ENCODE measurements at regions not wholly inside any gene's neighbourhood (a gene's known extent, or its start where the extent isn't known, plus 50 kb on each side); places are given as distances from the start of the nearest gene placed in this dataset.

- no peaks in the 10 kb centered on the region for H3K27me3 Mint-ChIP-seq (ENCODE audit: insufficient read depth, unreplicated experiment)
- no TSS peak for BruUV-seq (replicated peaks)
- DNase-seq (ENCODE audit: unreplicated experiment): peak; percentile 45
- intact Hi-C loops (cut with micrococcal nuclease): no loop called here
- H3K36me3 Mint-ChIP-seq (ENCODE audit: insufficient read depth, unreplicated experiment): no peaks in the 10 kb centered on the region
- H3K4me3 Mint-ChIP-seq (ENCODE audit: unreplicated experiment): no peak overlapping the region
- no peaks in the 10 kb centered on the region for H3K9me3 Mint-ChIP-seq (ENCODE audit: unreplicated experiment)
- ChIA-PET POLR2A (interaction anchor here (0.6 to 1.4 kb wide), 4 partner anchors 43 to 148 kb away, joined by 3 to 5 read pairs (median 4); partner anchors contain the start of gene HIF1A), CTCF (interaction anchor here (0.7 to 1.1 kb wide), 4 partner anchors 7 to 333 kb away, joined by 3 to 4 read pairs (median 3); no protein-coding TSS in a partner anchor)
- peaks cover 23% of the 10 kb centered on the region for H3K4me1 Mint-ChIP-seq (ENCODE audit: insufficient read depth, unreplicated experiment)
- no peak for TF ChIP-seq CTCF (IDR thresholded peaks at IDR 0.05; ENCODE audit: unreplicated experiment)
- H3K27ac Mint-ChIP-seq (ENCODE audit: low read depth, unreplicated experiment): no peak overlapping the region
These were observed 78.7 kb upstream of the HIF1A start for GRCh38 chr14:61616524-61617185.

- H3K36me3 Mint-ChIP-seq (ENCODE audit: insufficient read depth, unreplicated experiment): no peaks in the 10 kb centered on the region
- ChIA-PET POLR2A (no interaction called here), CTCF (no interaction called here)
- H3K4me3 Mint-ChIP-seq (ENCODE audit: unreplicated experiment): no peak overlapping the region
- H3K4me1 Mint-ChIP-seq (ENCODE audit: insufficient read depth, unreplicated experiment): peaks cover 23% of the 10 kb centered on the region
- no TSS peak for BruUV-seq (replicated peaks)
- H3K27ac Mint-ChIP-seq (ENCODE audit: low read depth, unreplicated experiment): peak overlapping the region; percentile 2
- DNase-seq (ENCODE audit: unreplicated experiment): no peak
- no peaks in the 10 kb centered on the region for H3K9me3 Mint-ChIP-seq (ENCODE audit: unreplicated experiment)
- no peak for TF ChIP-seq CTCF (IDR thresholded peaks at IDR 0.05; ENCODE audit: unreplicated experiment)
- no peaks in the 10 kb centered on the region for H3K27me3 Mint-ChIP-seq (ENCODE audit: insufficient read depth, unreplicated experiment)
- intact Hi-C loops (cut with micrococcal nuclease): no loop called here
These were observed 76.9 kb upstream of the HIF1A start for GRCh38 chr14:61618448-61618847.

- POLR2A ChIA-PET: interaction anchor here (0.9 to 2.1 kb wide), 11 partner anchors 9 to 94 kb away, joined by 3 to 16 read pairs (median 5); no protein-coding TSS in a partner anchor
- H3K4me3 Mint-ChIP-seq (ENCODE audit: unreplicated experiment): no peak overlapping the region
- peak overlapping the region; percentile 69 for H3K27ac Mint-ChIP-seq (ENCODE audit: low read depth, unreplicated experiment)
- no peak for DNase-seq (ENCODE audit: unreplicated experiment)
- peaks cover 23% of the 10 kb centered on the region for H3K4me1 Mint-ChIP-seq (ENCODE audit: insufficient read depth, unreplicated experiment)
- H3K36me3 Mint-ChIP-seq (ENCODE audit: insufficient read depth, unreplicated experiment): no peaks in the 10 kb centered on the region
- intact Hi-C loops (cut with micrococcal nuclease): no loop called here
- BruUV-seq (replicated peaks): no TSS peak
- TF ChIP-seq CTCF (IDR thresholded peaks at IDR 0.05; ENCODE audit: unreplicated experiment): no peak
- no peaks in the 10 kb centered on the region for H3K9me3 Mint-ChIP-seq (ENCODE audit: unreplicated experiment)
- H3K27me3 Mint-ChIP-seq (ENCODE audit: insufficient read depth, unreplicated experiment): no peaks in the 10 kb centered on the region
- CTCF ChIA-PET: interaction anchor here (0.6 to 1.4 kb wide), 3 partner anchors 10 to 323 kb away, joined by 3 to 5 read pairs (median 4); no protein-coding TSS in a partner anchor
These were observed 75.8 kb upstream of the HIF1A start for GRCh38 chr14:61619494-61619893.

- no peak overlapping the region for H3K4me3 Mint-ChIP-seq (ENCODE audit: unreplicated experiment)
- TF ChIP-seq CTCF (IDR thresholded peaks at IDR 0.05; ENCODE audit: unreplicated experiment): no peak
- H3K27ac Mint-ChIP-seq (ENCODE audit: low read depth, unreplicated experiment): peak overlapping the region; percentile 69
- H3K27me3 Mint-ChIP-seq (ENCODE audit: insufficient read depth, unreplicated experiment): no peaks in the 10 kb centered on the region
- ChIA-PET POLR2A (interaction anchor here (0.8 to 2.1 kb wide), 24 partner anchors 8 to 143 kb away, joined by 3 to 16 read pairs (median 4); partner anchors contain the start of gene HIF1A), CTCF (interaction anchor here (0.6 to 1.4 kb wide), 6 partner anchors 9 to 324 kb away, joined by 3 to 5 read pairs (median 4); no protein-coding TSS in a partner anchor)
- peak; percentile 90 for DNase-seq (ENCODE audit: unreplicated experiment)
- H3K9me3 Mint-ChIP-seq (ENCODE audit: unreplicated experiment): no peaks in the 10 kb centered on the region
- H3K36me3 Mint-ChIP-seq (ENCODE audit: insufficient read depth, unreplicated experiment): no peaks in the 10 kb centered on the region
- BruUV-seq (replicated peaks): no TSS peak
- peaks cover 30% of the 10 kb centered on the region for H3K4me1 Mint-ChIP-seq (ENCODE audit: insufficient read depth, unreplicated experiment)
- intact Hi-C loops (cut with micrococcal nuclease): no loop called here
These were observed 75.0 kb upstream of the HIF1A start for GRCh38 chr14:61620130-61620946.

Measured in MCF 10A (cell line).